ENCODE measurements at regions not wholly inside any gene's neighbourhood (a gene's known extent, or its start where the extent isn't known, plus 50 kb on each side); places are given as distances from the start of the nearest gene placed in this dataset.

DNA sequence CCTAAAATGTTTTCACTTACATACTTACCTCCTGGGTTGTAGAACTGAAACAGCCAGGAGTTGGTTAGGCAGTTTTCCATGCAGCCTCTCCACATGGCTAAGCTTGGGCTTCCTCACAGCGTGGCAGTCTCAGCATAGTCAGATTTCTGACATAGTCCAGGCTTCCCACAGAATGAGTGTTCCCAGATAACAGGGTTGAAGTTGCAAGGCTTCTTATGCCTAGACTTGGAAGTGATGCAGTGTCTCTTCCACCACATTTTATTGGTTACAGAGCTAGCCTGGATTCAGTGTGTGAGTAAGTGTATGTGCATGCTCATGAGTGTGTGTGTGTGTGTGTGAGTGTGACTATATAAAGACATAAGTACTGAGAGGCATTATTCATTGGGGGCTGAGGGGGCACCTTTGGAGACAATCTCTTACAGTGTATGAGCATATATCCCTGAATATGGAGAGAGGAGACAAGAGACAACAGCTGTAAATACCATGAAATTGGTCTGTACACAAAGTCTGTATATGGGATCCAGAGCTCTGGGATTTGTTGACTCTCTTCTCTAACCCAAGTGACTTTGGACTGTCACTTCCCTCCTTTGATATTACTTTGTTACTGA, 78.1 kb downstream of the ZNF621 start:
- TF ChIP-seq, protein P1, sequence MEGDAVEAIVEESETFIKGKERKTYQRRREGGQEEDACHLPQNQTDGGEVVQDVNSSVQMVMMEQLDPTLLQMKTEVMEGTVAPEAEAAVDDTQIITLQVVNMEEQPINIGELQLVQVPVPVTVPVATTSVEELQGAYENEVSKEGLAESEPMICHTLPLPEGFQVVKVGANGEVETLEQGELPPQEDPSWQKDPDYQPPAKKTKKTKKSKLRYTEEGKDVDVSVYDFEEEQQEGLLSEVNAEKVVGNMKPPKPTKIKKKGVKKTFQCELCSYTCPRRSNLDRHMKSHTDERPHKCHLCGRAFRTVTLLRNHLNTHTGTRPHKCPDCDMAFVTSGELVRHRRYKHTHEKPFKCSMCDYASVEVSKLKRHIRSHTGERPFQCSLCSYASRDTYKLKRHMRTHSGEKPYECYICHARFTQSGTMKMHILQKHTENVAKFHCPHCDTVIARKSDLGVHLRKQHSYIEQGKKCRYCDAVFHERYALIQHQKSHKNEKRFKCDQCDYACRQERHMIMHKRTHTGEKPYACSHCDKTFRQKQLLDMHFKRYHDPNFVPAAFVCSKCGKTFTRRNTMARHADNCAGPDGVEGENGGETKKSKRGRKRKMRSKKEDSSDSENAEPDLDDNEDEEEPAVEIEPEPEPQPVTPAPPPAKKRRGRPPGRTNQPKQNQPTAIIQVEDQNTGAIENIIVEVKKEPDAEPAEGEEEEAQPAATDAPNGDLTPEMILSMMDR (IDR thresholded peaks at IDR 0.05; ENCODE audit: insufficient read depth, low read length) = no peak
- TF ChIP-seq REST (IDR thresholded peaks at IDR 0.05; ENCODE audit: insufficient replicate concordance, low read depth) = no peak
- no peak for TF ChIP-seq POLR2AphosphoS5 (IDR thresholded peaks at IDR 0.05; ENCODE audit: low read depth)
- TF ChIP-seq GABPA (IDR thresholded peaks at IDR 0.05; ENCODE audit: low read depth) = no peak
